ENCODE measurements at regions not wholly inside any gene's neighbourhood (a gene's known extent, or its start where the extent isn't known, plus 50 kb on each side); places are given as distances from the start of the nearest gene placed in this dataset.

DNA sequence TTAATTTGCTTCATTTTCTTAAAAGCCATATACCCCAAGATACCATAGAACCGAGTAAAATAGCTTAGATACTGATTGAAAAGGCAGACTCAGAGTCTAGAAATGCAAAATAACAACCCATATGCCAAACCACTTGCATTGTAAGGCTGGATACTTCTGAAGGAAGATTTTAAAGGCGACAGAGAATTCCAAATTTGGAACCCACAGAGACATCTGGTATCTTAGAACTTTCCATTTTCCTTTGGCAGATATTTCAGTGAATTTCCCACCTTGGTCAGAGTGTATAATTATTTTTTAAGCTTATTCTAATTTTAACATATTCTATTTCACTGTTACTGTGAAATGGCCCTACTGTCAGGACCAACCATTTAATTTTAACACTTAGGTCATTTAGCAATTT is 186.4 kb upstream of the E2F7 start:
- no peak overlapping the region for H3K27ac ChIP-seq
- no peak overlapping the region for H3K4me3 ChIP-seq (replicated peaks in 1 of 3)
- no peak for DNase-seq
- no peaks in the 10 kb centered on the region for H3K9me3 ChIP-seq
- no peak for TF ChIP-seq POLR2A (IDR thresholded peaks at IDR 0.05)
- TF ChIP-seq, protein P1, sequence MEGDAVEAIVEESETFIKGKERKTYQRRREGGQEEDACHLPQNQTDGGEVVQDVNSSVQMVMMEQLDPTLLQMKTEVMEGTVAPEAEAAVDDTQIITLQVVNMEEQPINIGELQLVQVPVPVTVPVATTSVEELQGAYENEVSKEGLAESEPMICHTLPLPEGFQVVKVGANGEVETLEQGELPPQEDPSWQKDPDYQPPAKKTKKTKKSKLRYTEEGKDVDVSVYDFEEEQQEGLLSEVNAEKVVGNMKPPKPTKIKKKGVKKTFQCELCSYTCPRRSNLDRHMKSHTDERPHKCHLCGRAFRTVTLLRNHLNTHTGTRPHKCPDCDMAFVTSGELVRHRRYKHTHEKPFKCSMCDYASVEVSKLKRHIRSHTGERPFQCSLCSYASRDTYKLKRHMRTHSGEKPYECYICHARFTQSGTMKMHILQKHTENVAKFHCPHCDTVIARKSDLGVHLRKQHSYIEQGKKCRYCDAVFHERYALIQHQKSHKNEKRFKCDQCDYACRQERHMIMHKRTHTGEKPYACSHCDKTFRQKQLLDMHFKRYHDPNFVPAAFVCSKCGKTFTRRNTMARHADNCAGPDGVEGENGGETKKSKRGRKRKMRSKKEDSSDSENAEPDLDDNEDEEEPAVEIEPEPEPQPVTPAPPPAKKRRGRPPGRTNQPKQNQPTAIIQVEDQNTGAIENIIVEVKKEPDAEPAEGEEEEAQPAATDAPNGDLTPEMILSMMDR (IDR thresholded peaks at IDR 0.05) = no peak
- no peaks in the 10 kb centered on the region for H3K4me1 ChIP-seq
- H3K36me3 ChIP-seq = no peaks in the 10 kb centered on the region
- 85 to 91% methylated on average over 2 of the region's 2 CpGs for WGBS, 2 donors
- no peaks in the 10 kb centered on the region for H3K27me3 ChIP-seq
- intact Hi-C loops (cut with DNase I) = no loop called here

DNA sequence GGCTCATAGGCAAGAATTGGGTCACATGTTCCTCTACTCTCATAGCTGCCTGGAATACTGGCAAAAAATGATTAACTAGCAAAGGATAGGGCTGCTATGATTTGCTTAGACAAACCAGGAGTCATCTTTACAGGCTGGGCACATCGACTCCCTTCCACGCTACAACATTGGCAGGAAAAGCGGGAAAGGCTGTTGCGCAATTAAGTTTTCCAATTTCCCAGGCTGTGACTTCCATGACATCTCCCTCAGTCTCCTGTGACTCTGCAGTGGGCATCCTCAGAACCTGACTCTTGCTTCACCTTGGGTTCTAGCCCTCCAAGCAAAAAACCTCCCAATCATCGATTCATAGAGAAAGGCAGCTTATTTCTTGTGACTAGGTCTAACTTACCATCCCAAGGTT is 184.5 kb upstream of the E2F7 start:
- Histone ChIP-seq H3K36me3 (no peaks in the 10 kb centered on the region), H3K9me3 (no peaks in the 10 kb centered on the region), H3K27ac (no peak overlapping the region), H3K27me3 (no peaks in the 10 kb centered on the region), H3K4me1 (no peaks in the 10 kb centered on the region), H3K4me3 (replicated peaks in 1 of 3) (no peak overlapping the region)
- 95 to 97% methylated on average over 5 of the region's 5 CpGs for WGBS, 2 donors
- intact Hi-C loops (cut with DNase I) = no loop called here
- TF ChIP-seq POLR2A (IDR thresholded peaks at IDR 0.05) = no peak
- DNase-seq = no peak

DNA sequence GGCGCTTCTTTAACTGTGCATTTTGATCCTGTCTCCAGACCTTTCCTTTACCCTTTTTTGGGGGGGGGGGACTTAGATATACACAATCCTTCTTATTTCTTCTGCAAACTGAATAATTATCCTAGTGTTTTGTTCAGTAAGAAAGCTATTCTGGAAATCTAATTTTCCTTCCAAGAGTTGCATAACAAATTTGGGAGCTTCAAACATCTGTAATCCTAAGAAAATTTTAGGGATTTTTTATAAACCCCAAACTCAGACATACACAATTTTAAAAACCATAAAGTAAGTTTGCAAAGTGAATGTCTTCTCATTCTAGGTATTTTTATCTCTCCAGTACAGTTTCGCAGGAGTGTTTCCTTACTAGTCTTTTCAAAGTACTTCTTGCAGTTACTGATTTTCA is 182.7 kb upstream of the E2F7 start:
- H3K27ac ChIP-seq = no peak overlapping the region
- H3K9me3 ChIP-seq = no peaks in the 10 kb centered on the region
- intact Hi-C loops (cut with DNase I) = no loop called here
- no peaks in the 10 kb centered on the region for H3K36me3 ChIP-seq
- TF ChIP-seq POLR2A (IDR thresholded peaks at IDR 0.05) = no peak
- no peaks in the 10 kb centered on the region for H3K4me1 ChIP-seq
- DNase-seq = no peak
- no peaks in the 10 kb centered on the region for H3K27me3 ChIP-seq
- H3K4me3 ChIP-seq (replicated peaks in 1 of 3) = no peak overlapping the region
- 80 to 81% methylated on average over 2 of the region's 2 CpGs for WGBS, 2 donors

DNA sequence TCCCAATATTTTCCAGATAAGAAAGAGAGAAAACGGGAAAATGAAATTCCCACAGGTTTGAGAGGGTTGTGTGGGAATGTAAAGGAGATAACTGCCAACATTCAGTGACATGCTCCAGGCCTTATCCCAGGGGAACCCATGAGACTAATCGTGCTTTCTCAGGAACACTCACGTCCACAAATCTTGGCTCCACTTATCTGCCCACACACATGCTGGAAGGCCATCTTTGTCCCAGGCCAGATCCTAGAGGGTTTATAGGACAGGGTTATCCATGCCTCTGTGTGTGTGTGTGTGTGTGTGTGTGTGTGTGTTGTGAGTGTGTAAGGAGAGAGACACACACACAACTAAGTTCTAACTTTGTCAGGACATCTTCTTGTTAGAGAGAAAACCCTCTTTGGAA is 182.2 kb upstream of the E2F7 start:
- TF ChIP-seq POLR2A (IDR thresholded peaks at IDR 0.05) = no peak
- TF ChIP-seq, protein P1 (IDR thresholded peaks at IDR 0.05) = no peak
- DNase-seq = no peak
- no peaks in the 10 kb centered on the region for H3K9me3 ChIP-seq
- H3K4me3 ChIP-seq (replicated peaks in 1 of 3) = no peak overlapping the region
- WGBS, 2 donors = 66 to 77% methylated on average over 3 of the region's 3 CpGs
- no peaks in the 10 kb centered on the region for H3K4me1 ChIP-seq
- intact Hi-C loops (cut with DNase I) = no loop called here
- H3K36me3 ChIP-seq = no peaks in the 10 kb centered on the region
- H3K27me3 ChIP-seq = no peaks in the 10 kb centered on the region
- H3K27ac ChIP-seq = no peak overlapping the region

DNA sequence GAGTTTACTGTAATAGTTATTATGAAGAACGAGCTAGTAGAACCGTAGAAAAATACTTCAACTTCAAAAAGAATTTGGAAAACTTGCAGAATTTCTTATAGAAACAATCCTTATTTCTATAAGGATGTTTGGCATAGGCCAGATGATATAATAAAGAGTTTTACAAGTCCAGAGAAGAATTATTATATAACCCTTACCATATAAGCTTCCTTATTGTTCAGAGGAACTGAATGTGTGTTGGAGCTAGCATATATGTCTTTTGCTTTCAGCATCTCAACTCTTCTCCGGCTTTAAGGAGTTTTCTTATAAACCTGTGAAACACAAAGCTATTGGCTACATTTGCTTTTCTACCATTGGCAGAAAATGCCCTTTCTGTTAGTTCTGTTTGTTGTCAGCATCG is 178.0 kb upstream of the E2F7 start:
- no peak overlapping the region for H3K4me3 ChIP-seq (replicated peaks in 1 of 3)
- H3K9me3 ChIP-seq = no peaks in the 10 kb centered on the region
- H3K27ac ChIP-seq = no peak overlapping the region
- no peaks in the 10 kb centered on the region for H3K36me3 ChIP-seq
- WGBS, 2 donors = 74 to 76% methylated on average over 4 of the region's 4 CpGs
- TF ChIP-seq, protein P1 (IDR thresholded peaks at IDR 0.05) = no peak
- TF ChIP-seq POLR2A (IDR thresholded peaks at IDR 0.05) = no peak
- no peaks in the 10 kb centered on the region for H3K27me3 ChIP-seq
- no peak for DNase-seq
- H3K4me1 ChIP-seq = peaks cover 0 to 4% of the 10 kb centered on the region in 2 donors
- intact Hi-C loops (cut with DNase I) = no loop called here

DNA sequence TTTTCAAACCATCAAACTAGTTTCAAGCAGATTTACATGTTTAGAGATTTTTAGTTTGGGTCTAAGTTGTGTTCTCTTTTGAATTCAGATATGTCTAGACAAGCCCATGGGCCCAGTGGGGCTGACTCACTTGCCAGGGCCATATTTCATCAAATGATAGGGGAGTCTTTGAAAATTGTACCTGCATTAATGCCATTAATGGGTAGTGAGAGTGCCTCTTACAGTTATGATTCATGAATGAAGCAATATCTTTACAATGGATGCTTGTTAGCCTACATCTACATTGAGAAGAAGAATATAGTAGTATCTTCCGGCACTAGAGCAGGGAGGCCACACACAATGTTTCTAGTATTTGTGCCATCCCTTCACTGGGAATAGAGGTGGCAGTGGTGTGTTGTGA is 174.2 kb upstream of the E2F7 start:
- no peak overlapping the region for H3K4me3 ChIP-seq (replicated peaks in 1 of 3)
- H3K27me3 ChIP-seq = no peaks in the 10 kb centered on the region
- no peaks in the 10 kb centered on the region for H3K36me3 ChIP-seq
- peaks cover 0 to 24% of the 10 kb centered on the region in 2 donors for H3K4me1 ChIP-seq
- intact Hi-C loops (cut with DNase I) = no loop called here
- WGBS, 2 donors = 100% methylated on average over 1 of the region's 1 CpG
- DNase-seq = no peak
- TF ChIP-seq POLR2A (IDR thresholded peaks at IDR 0.05) = no peak
- TF ChIP-seq, protein P1 (IDR thresholded peaks at IDR 0.05) = no peak
- no peaks in the 10 kb centered on the region for H3K9me3 ChIP-seq
- H3K27ac ChIP-seq = no peak overlapping the region

All from thyroid gland (tissue), 4 donors.